Mucosa of stomach (tissue), 1 donor: ENCODE measurements at regions not wholly inside any gene's neighbourhood (a gene's known extent, or its start where the extent isn't known, plus 50 kb on each side); places are given as distances from the start of the nearest gene placed in this dataset.

Source experiments
- H3K27me3 ChIP-seq: one replicate; pipeline ENCODE4 v1.7.0; 2013; ENCODE audit warnings: mild to moderate bottlenecking, low read length; ENCODE audit not compliant: control insufficient read depth, insufficient read depth
- H3K36me3 ChIP-seq: one replicate; pipeline ENCODE4 v1.7.0; 2013; ENCODE audit warnings: low read length; ENCODE audit not compliant: control insufficient read depth, insufficient read depth
- H3K4me1 ChIP-seq: one replicate; pipeline ENCODE4 v1.7.0; 2013; ENCODE audit warnings: mild to moderate bottlenecking, low read length; ENCODE audit not compliant: control insufficient read depth, insufficient read depth
- H3K4me3 ChIP-seq: one replicate; pipeline ENCODE4 v1.7.0; 2013; ENCODE audit warnings: low read length
- H3K9ac ChIP-seq: one replicate; pipeline ENCODE4 v1.7.0; 2013; ENCODE audit warnings: mild to moderate bottlenecking, low read length, moderate library complexity
- H3K9me3 ChIP-seq: one replicate; pipeline ENCODE4 v1.7.0; 2013; ENCODE audit warnings: mild to moderate bottlenecking, low read length, moderate library complexity; ENCODE audit not compliant: control insufficient read depth
- donor health status: Pancreatic carcinoma.

DNA sequence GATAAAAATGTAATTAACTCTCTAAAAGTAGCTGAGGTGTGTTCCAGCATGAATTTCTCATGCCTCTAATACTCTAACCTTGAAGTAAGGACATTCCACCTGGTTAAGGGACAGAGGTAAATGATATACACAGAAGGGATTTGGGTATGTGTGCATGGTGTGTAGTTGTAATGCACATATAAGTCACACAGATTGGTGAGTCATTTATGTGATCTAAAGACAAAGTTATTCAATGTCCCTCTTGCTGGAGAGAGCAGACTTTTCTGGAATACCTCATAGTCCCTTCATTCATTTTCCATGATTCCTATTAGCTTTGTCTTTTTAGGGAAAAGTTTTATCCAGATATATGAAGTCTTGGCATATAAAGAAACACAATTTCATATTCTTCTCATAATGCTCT is 234.9 kb downstream of the SNAPC1 start:
- Histone ChIP-seq H3K27me3 (no peaks in the 10 kb centered on the region), H3K9ac (no peak overlapping the region), H3K36me3 (no peaks in the 10 kb centered on the region), H3K4me3 (no peak overlapping the region), H3K9me3 (no peaks in the 10 kb centered on the region), H3K4me1 (no peaks in the 10 kb centered on the region)

- no peaks in the 10 kb centered on the region for H3K27me3 ChIP-seq
- no peaks in the 10 kb centered on the region for H3K4me1 ChIP-seq
- no peaks in the 10 kb centered on the region for H3K36me3 ChIP-seq
- no peak overlapping the region for H3K9ac ChIP-seq
- H3K4me3 ChIP-seq, result no peak overlapping the region
- no peaks in the 10 kb centered on the region for H3K9me3 ChIP-seq
Observed at GRCh38 chr14:62001963-62002362, 239.7 kb downstream of the SNAPC1 start.

DNA sequence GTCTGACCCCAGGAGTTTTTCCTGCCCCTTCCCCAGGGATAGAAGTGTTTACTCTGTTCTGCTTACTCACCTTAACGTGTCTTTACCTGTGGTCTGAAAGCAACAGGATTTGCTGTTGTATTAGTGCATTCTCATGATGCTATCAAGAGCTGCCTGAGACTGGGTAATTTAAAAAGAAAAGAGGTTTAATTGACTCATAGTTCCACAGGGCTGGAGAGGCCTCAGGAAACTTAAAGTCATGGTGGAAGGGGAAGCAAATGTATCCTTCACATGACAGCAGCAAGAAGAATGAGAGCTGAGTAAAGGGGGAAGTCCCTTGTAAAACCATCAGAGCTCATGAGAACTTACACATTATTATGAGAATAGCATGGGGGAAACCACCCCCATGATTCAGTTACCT is 240.4 kb downstream of the SNAPC1 start:
- H3K36me3 ChIP-seq, result no peaks in the 10 kb centered on the region
- H3K9ac ChIP-seq, result no peak overlapping the region
- no peaks in the 10 kb centered on the region for H3K4me1 ChIP-seq
- no peaks in the 10 kb centered on the region for H3K9me3 ChIP-seq
- H3K27me3 ChIP-seq, result no peaks in the 10 kb centered on the region
- no peak overlapping the region for H3K4me3 ChIP-seq

DNA sequence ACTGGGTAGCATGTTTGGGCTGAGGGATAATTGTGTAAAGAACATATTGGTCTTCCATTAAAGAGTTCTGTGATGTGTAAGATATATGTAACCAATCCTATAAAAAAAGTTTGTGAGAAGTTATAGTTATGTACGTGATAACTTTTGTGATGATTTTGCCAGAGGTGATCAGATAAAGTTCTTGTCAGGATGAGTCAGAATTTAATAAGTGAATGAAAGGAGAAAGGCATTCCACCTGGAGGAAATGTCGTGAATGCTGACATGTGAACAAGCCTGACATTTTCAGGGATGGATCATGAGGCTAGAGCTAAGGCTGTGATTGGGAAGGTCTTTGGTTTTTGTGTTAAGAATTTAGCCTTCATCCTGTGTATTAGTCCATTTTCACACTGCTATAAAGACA is 241.5 kb downstream of the SNAPC1 start:
- Histone ChIP-seq H3K36me3 (no peaks in the 10 kb centered on the region), H3K27me3 (no peaks in the 10 kb centered on the region), H3K9me3 (no peaks in the 10 kb centered on the region), H3K9ac (no peak overlapping the region), H3K4me3 (no peak overlapping the region), H3K4me1 (no peaks in the 10 kb centered on the region)

DNA sequence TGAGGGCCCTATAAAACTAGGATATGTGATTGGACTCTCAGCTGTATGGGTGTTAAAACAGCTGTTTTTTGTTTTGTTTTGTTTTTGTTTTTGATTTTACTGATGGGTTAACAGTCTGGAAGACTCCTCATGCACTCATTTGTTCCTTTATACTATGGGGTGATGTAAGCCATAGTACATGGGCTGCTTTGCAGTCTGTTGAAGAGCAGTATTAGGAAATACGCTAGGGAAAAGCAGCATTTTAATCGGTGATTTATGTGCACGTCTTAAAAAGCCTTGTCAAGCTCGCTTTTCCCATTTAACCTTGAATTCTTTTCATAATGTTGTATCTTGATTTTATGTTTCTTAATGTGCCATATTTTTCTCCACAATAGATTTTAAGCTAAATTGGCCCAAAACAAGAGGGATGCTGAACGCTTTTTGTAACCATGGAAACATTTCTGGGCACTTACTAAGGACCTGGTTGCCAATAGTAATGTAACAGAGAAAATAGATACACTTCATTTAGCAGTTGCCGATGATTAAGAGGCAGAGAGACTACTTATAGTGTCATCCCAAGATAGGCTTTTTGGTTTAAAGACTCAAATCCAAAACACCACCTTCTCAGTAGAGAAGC is 244.0 kb downstream of the SNAPC1 start:
- no peaks in the 10 kb centered on the region for H3K9me3 ChIP-seq
- H3K36me3 ChIP-seq, result no peaks in the 10 kb centered on the region

GRCh38 chr14:62015243-62015642 is 253.0 kb downstream of the SNAPC1 start:
- Histone ChIP-seq H3K9ac (no peak overlapping the region), H3K4me1 (no peaks in the 10 kb centered on the region), H3K9me3 (no peaks in the 10 kb centered on the region), H3K36me3 (no peaks in the 10 kb centered on the region), H3K4me3 (no peak overlapping the region), H3K27me3 (no peaks in the 10 kb centered on the region)

More for the DNA sequence above, 244.0 kb downstream of the SNAPC1 start:
- no peak overlapping the region for H3K4me3 ChIP-seq
- H3K4me1 ChIP-seq, result no peaks in the 10 kb centered on the region
- no peak overlapping the region for H3K9ac ChIP-seq
- H3K27me3 ChIP-seq, result no peaks in the 10 kb centered on the region

DNA sequence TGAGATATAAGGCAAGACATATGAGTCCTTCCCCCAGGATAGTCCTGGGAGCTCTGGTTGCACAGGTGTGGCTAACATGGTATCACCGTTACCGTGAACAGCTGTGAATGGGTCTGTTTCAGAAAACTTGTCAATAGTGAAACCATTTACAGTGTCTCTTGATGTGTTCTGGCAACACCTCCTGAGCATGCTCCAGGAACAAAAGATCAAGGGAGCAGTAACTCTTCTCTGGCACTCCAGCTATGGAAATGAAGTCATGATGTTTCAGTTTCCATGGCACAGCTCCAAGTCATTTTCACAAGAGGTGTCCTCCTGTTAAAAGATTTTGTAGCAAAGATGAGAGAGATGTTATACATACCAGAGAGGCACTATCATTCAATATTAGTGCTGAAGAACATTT is 253.7 kb downstream of the SNAPC1 start:
- Histone ChIP-seq H3K36me3 (no peaks in the 10 kb centered on the region), H3K27me3 (no peaks in the 10 kb centered on the region), H3K9ac (no peak overlapping the region), H3K4me3 (no peak overlapping the region), H3K4me1 (no peaks in the 10 kb centered on the region), H3K9me3 (no peaks in the 10 kb centered on the region)

- Histone ChIP-seq H3K4me1 (no peaks in the 10 kb centered on the region), H3K4me3 (no peak overlapping the region), H3K27me3 (no peaks in the 10 kb centered on the region), H3K9ac (no peak overlapping the region), H3K9me3 (no peaks in the 10 kb centered on the region), H3K36me3 (no peaks in the 10 kb centered on the region)
Observed at GRCh38 chr14:62017651-62018230, 255.5 kb downstream of the SNAPC1 start.

GRCh38 chr14:62018606-62019005 is 256.4 kb downstream of the SNAPC1 start:
- H3K36me3 ChIP-seq, result no peaks in the 10 kb centered on the region
- H3K27me3 ChIP-seq, result no peaks in the 10 kb centered on the region
- no peaks in the 10 kb centered on the region for H3K9me3 ChIP-seq
- no peak overlapping the region for H3K9ac ChIP-seq
- no peak overlapping the region for H3K4me3 ChIP-seq
- H3K4me1 ChIP-seq, result no peaks in the 10 kb centered on the region

DNA sequence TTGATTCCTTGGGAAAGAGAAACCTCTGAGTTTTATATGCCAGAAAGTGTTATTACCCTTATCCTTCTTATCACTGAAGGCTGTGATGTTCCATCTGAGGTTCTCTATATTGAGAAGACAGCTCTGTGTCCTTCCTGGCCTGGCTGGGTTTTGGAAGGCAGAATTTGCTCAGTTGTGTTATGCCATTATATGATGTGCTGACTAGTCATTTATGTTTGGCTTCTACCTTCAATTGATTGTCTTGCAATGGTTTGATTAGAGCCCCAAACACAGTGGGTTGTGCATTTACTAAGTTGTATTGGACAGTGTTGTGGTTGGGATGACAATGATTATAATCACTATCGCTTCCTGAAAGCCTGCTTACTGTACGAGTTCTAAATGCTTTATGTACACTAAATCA is 265.7 kb downstream of the SNAPC1 start:
- no peaks in the 10 kb centered on the region for H3K9me3 ChIP-seq

GRCh38 chr14:62029569-62029924 is 267.3 kb downstream of the SNAPC1 start:
- Histone ChIP-seq H3K27me3 (no peaks in the 10 kb centered on the region), H3K9ac (no peak overlapping the region), H3K9me3 (no peaks in the 10 kb centered on the region), H3K4me3 (no peak overlapping the region), H3K36me3 (no peaks in the 10 kb centered on the region), H3K4me1 (peaks cover 27% of the 10 kb centered on the region)

More for the DNA sequence above, 265.7 kb downstream of the SNAPC1 start:
- H3K4me3 ChIP-seq, result no peak overlapping the region
- H3K4me1 ChIP-seq, result peaks cover 27% of the 10 kb centered on the region
- H3K27me3 ChIP-seq, result no peaks in the 10 kb centered on the region
- no peaks in the 10 kb centered on the region for H3K36me3 ChIP-seq
- H3K9ac ChIP-seq, result no peak overlapping the region

GRCh38 chr14:62030387-62030786 is 268.2 kb downstream of the SNAPC1 start:
- Histone ChIP-seq H3K27me3 (no peaks in the 10 kb centered on the region), H3K9me3 (no peaks in the 10 kb centered on the region), H3K4me1 (peaks cover 27% of the 10 kb centered on the region), H3K4me3 (no peak overlapping the region), H3K9ac (no peak overlapping the region), H3K36me3 (no peaks in the 10 kb centered on the region)

- Histone ChIP-seq H3K27me3 (no peaks in the 10 kb centered on the region), H3K4me1 (peaks cover 27% of the 10 kb centered on the region), H3K9me3 (no peaks in the 10 kb centered on the region), H3K4me3 (no peak overlapping the region), H3K9ac (no peak overlapping the region), H3K36me3 (no peaks in the 10 kb centered on the region)
Observed at GRCh38 chr14:62031504-62031903, 269.3 kb downstream of the SNAPC1 start.
